ENCODE measurements at regions not wholly inside any gene's neighbourhood (a gene's known extent, or its start where the extent isn't known, plus 50 kb on each side); places are given as distances from the start of the nearest gene placed in this dataset.

GRCh38 chr9:86648828-86649170 lies 294.6 kb upstream of the TUT7 start:
- Histone ChIP-seq H3K27ac (ENCODE audit: low read depth in 1 of 2, low read length in 2 of 2) (no peak overlapping the region), H3K4me2 (replicated peaks; ENCODE audit: extremely low read depth, low read length, poor library complexity, severe bottlenecking) (no peak overlapping the region), H3K79me2 (ENCODE audit: insufficient read depth, low read length) (no peaks in the 10 kb centered on the region), H3K4me3 (replicated peaks in 1 of 3; ENCODE audit: low read depth in 2 of 3, low read length in 3 of 3) (no peak overlapping the region), H3K4me1 (ENCODE audit: control insufficient read depth in 1 of 2, insufficient read depth in 2 of 2, low read length in 2 of 2) (no peaks in the 10 kb centered on the region), H3K9ac (ENCODE audit: insufficient read depth, low read length, poor library complexity, severe bottlenecking) (no peak overlapping the region), H4K20me1 (ENCODE audit: insufficient read depth, low read length) (no peaks in the 10 kb centered on the region), H2AFZ (ENCODE audit: insufficient read depth, low read depth, low read length, poor library complexity, severe bottlenecking) (no peak overlapping the region), H3K9me3 (replicated peaks in 1 of 2; ENCODE audit: control insufficient read depth in 1 of 2, insufficient read depth in 1 of 2, low read length in 2 of 2) (peaks cover 4 to 7% of the 10 kb centered on the region in 2 donors), H3K27me3 (ENCODE audit: control insufficient read depth in 2 of 2, insufficient read depth in 2 of 2, low read length in 2 of 2) (no peaks in the 10 kb centered on the region), H3K36me3 (replicated peaks in 1 of 2; ENCODE audit: control insufficient read depth in 1 of 2, insufficient read depth in 2 of 2, low read length in 2 of 2) (no peaks in the 10 kb centered on the region)
- no peak for DNase-seq
- peaks cover 0 to 11% (median 6%) of the 10 kb centered on the region in 7 donors for H3K9me3 Mint-ChIP-seq
- intact Hi-C loops (cut with micrococcal nuclease), result no loop called here
- no peaks in the 10 kb centered on the region for H3K36me3 Mint-ChIP-seq
- no peak overlapping the region for H3K27ac Mint-ChIP-seq
- H3K27me3 Mint-ChIP-seq (ENCODE audit: low read depth in 3 of 3), result peaks cover 0 to 3% (median 1%) of the 10 kb centered on the region in 3 donors
- no peaks in the 10 kb centered on the region for H3K4me1 Mint-ChIP-seq
- 92% methylated on average over 2 of the region's 6 CpGs for WGBS (ENCODE audit: insufficient coverage)
- TF ChIP-seq CTCF (IDR thresholded peaks at IDR 0.05), result no peak
- no peak overlapping the region for H3K4me3 Mint-ChIP-seq

GRCh38 chr9:86648156-86648827 lies 294.1 kb upstream of the TUT7 start:
- Histone ChIP-seq H2AFZ (ENCODE audit: insufficient read depth, low read depth, low read length, poor library complexity, severe bottlenecking) (no peak overlapping the region), H3K27me3 (ENCODE audit: control insufficient read depth in 2 of 2, insufficient read depth in 2 of 2, low read length in 2 of 2) (no peaks in the 10 kb centered on the region), H3K4me2 (replicated peaks; ENCODE audit: extremely low read depth, low read length, poor library complexity, severe bottlenecking) (no peak overlapping the region), H3K36me3 (replicated peaks in 1 of 2; ENCODE audit: control insufficient read depth in 1 of 2, insufficient read depth in 2 of 2, low read length in 2 of 2) (no peaks in the 10 kb centered on the region), H3K4me3 (replicated peaks in 1 of 3; ENCODE audit: low read depth in 2 of 3, low read length in 3 of 3) (no peak overlapping the region), H3K9me3 (replicated peaks in 1 of 2; ENCODE audit: control insufficient read depth in 1 of 2, insufficient read depth in 1 of 2, low read length in 2 of 2) (peaks cover 0 to 2% of the 10 kb centered on the region in 2 donors), H3K4me1 (ENCODE audit: control insufficient read depth in 1 of 2, insufficient read depth in 2 of 2, low read length in 2 of 2) (no peaks in the 10 kb centered on the region), H3K27ac (ENCODE audit: low read depth in 1 of 2, low read length in 2 of 2) (no peak overlapping the region), H4K20me1 (ENCODE audit: insufficient read depth, low read length) (no peaks in the 10 kb centered on the region), H3K9ac (ENCODE audit: insufficient read depth, low read length, poor library complexity, severe bottlenecking) (no peak overlapping the region), H3K79me2 (ENCODE audit: insufficient read depth, low read length) (no peaks in the 10 kb centered on the region)
- no peak overlapping the region for H3K27ac Mint-ChIP-seq
- peaks cover 0 to 1% (median 0%) of the 10 kb centered on the region in 3 donors for H3K27me3 Mint-ChIP-seq (ENCODE audit: low read depth in 3 of 3)
- H3K4me1 Mint-ChIP-seq, result no peaks in the 10 kb centered on the region
- H3K9me3 Mint-ChIP-seq, result peaks cover 0 to 6% (median 3%) of the 10 kb centered on the region in 7 donors
- no peak overlapping the region for H3K4me3 Mint-ChIP-seq
- WGBS (ENCODE audit: insufficient coverage), result 100% methylated on average over 1 of the region's 4 CpGs
- no peaks in the 10 kb centered on the region for H3K36me3 Mint-ChIP-seq
- TF ChIP-seq CTCF (IDR thresholded peaks at IDR 0.05), result no peak
- no peak for DNase-seq
- intact Hi-C loops (cut with micrococcal nuclease), result no loop called here

All from CD14-positive monocyte (primary cell).